H9 (cell line): ENCODE measurements at regions not wholly inside any gene's neighbourhood (a gene's known extent, or its start where the extent isn't known, plus 50 kb on each side); places are given as distances from the start of the nearest gene placed in this dataset.
A peak's percentile ranks its signal among the peaks of the same experiment; 100 is the strongest.

Source experiments
- DNase-seq: peaks from one replicate; pipeline ENCODE4 v3.0.0-alpha.2; 2017
- H2AFZ ChIP-seq: one replicate; pipeline ENCODE4 v1.6.1; 2013; ENCODE audit warnings: mild to moderate bottlenecking, low read length, control low read depth, moderate library complexity
- H2AK5ac ChIP-seq: 2 replicates; pipeline ENCODE4 v1.6.1; 2013; ENCODE audit warnings: low read length, control low read depth, mixed read lengths; ENCODE audit not compliant: insufficient read length
- H2BK120ac ChIP-seq: one replicate; pipeline ENCODE4 v1.6.1; 2013; ENCODE audit warnings: low read depth, mild to moderate bottlenecking, low read length, control low read depth, inconsistent platforms; ENCODE audit not compliant: poor library complexity, severe bottlenecking
- H2BK12ac ChIP-seq: 2 replicates; pipeline ENCODE4 v1.6.1; 2013; ENCODE audit warnings: low read length, control low read depth, mixed read lengths, low read depth; ENCODE audit not compliant: insufficient read length
- H2BK15ac ChIP-seq: 2 replicates; pipeline ENCODE4 v1.6.1; 2013; ENCODE audit warnings: low read depth, low read length, control low read depth
- H2BK20ac ChIP-seq: one replicate; pipeline ENCODE4 v1.6.1; 2013; ENCODE audit warnings: low read depth, mild to moderate bottlenecking, low read length, control low read depth, inconsistent platforms; ENCODE audit not compliant: poor library complexity, severe bottlenecking
- H2BK5ac ChIP-seq: 2 replicates; pipeline ENCODE4 v1.6.1; 2013; ENCODE audit warnings: low read length, control low read depth, mixed read lengths; ENCODE audit not compliant: insufficient read length
- H3K14ac ChIP-seq: 2 replicates; pipeline ENCODE4 v1.6.1; 2013; ENCODE audit warnings: low read length, control low read depth; ENCODE audit not compliant: insufficient read depth
- H3K18ac ChIP-seq: 2 replicates; pipeline ENCODE4 v1.6.1; 2013; ENCODE audit warnings: low read depth, mild to moderate bottlenecking, mixed read lengths, low read length, control low read depth; ENCODE audit not compliant: insufficient read length
- H3K23ac ChIP-seq: 2 replicates; pipeline ENCODE4 v1.6.1; 2013; ENCODE audit warnings: low read length, control low read depth, mixed read lengths, low read depth; ENCODE audit not compliant: insufficient read length
- H3K23me2 ChIP-seq: 2 replicates; pipeline ENCODE4 v1.6.1; 2013; ENCODE audit warnings: low read depth, mild to moderate bottlenecking, mixed read lengths, low read length, control low read depth; ENCODE audit not compliant: insufficient read length, poor library complexity, severe bottlenecking
- H3K27ac ChIP-seq: 2 replicates; pipeline ENCODE4 v1.5.1; 2013; ENCODE audit warnings: low read length, control low read depth, mixed read lengths, low read depth; ENCODE audit not compliant: insufficient read length
- H3K27me3 ChIP-seq: 2 replicates; pipeline ENCODE4 v1.6.1; 2013; ENCODE audit warnings: low read length, control low read depth, inconsistent platforms; ENCODE audit not compliant: insufficient read depth
- H3K4ac ChIP-seq: 2 replicates; pipeline ENCODE4 v1.6.1; 2013; ENCODE audit warnings: low read depth, mild to moderate bottlenecking, control low read depth, inconsistent platforms, low read length, moderate library complexity
- H3K4me1 ChIP-seq: 2 replicates; pipeline ENCODE4 v1.6.1; 2013; ENCODE audit warnings: low read length, control low read depth, inconsistent platforms; ENCODE audit not compliant: insufficient read depth
- H3K4me2 ChIP-seq: 2 replicates; pipeline ENCODE4 v1.6.1; 2013; ENCODE audit warnings: low read length, control low read depth, mixed read lengths; ENCODE audit not compliant: insufficient read length, insufficient read depth
- H3K56ac ChIP-seq: 2 replicates; pipeline ENCODE4 v1.6.1; 2013; ENCODE audit warnings: low read depth, mild to moderate bottlenecking, mixed read lengths, low read length, control low read depth; ENCODE audit not compliant: insufficient read length
- H3K79me1 ChIP-seq: 2 replicates; pipeline ENCODE4 v1.6.1; 2013; ENCODE audit warnings: low read depth, mild to moderate bottlenecking, moderate library complexity, low read length, control low read depth, inconsistent platforms; ENCODE audit not compliant: insufficient read depth, poor library complexity, severe bottlenecking
- H3K79me2 ChIP-seq: 2 replicates; pipeline ENCODE4 v1.6.1; 2013; ENCODE audit warnings: low read length, control low read depth, inconsistent platforms; ENCODE audit not compliant: insufficient read depth
- H3K9ac ChIP-seq: 2 replicates; pipeline ENCODE4 v1.6.1; 2013; ENCODE audit warnings: low read length, control low read depth, mixed read lengths; ENCODE audit not compliant: insufficient read length; ENCODE audit errors: extremely low read depth
- H3K9me3 ChIP-seq: one replicate; pipeline ENCODE4 v1.6.1; 2013; ENCODE audit warnings: low read depth, low read length, inconsistent platforms; ENCODE audit not compliant: control insufficient read depth
- H3T11ph ChIP-seq: one replicate; pipeline ENCODE4 v1.6.1; 2013; ENCODE audit warnings: mild to moderate bottlenecking, low read length, control low read depth, inconsistent platforms
- H4K20me1 ChIP-seq: one replicate; pipeline ENCODE4 v1.6.1; 2013; ENCODE audit not compliant: control insufficient read depth, insufficient read length, insufficient read depth
- H4K5ac ChIP-seq: 2 replicates; pipeline ENCODE4 v1.6.1; 2013; ENCODE audit warnings: low read depth, mild to moderate bottlenecking, mixed read lengths, low read length, control low read depth; ENCODE audit not compliant: insufficient read length
- H4K8ac ChIP-seq: replicated peaks from 2 replicates; pipeline ENCODE4 v1.6.1; 2013; ENCODE audit warnings: low read length, control low read depth, mixed read lengths, low read depth; ENCODE audit not compliant: insufficient read length
- H4K91ac ChIP-seq: 2 replicates; pipeline ENCODE4 v1.6.1; 2013; ENCODE audit warnings: low read depth, mild to moderate bottlenecking, moderate library complexity, mixed read lengths, low read length, control low read depth; ENCODE audit not compliant: insufficient read length
- H3K27ac Mint-ChIP-seq, 3 experiments: 2 replicates in 2 of 3; 3 replicates in 1 of 3; pipeline ENCODE4 v1.8.0; 2020 to 2021; ENCODE audit warnings: mixed read lengths in 3 of 3, mild to moderate bottlenecking in 1 of 3, moderate library complexity in 1 of 3
- H3K27me3 Mint-ChIP-seq: 2 replicates; pipeline ENCODE4 v1.8.0; 2021; ENCODE audit warnings: low read depth, mild to moderate bottlenecking, moderate library complexity, mixed read lengths
- H3K36me3 Mint-ChIP-seq, 3 experiments: 2 replicates in 2 of 3; 3 replicates in 1 of 3; pipeline ENCODE4 v1.8.0; 2020 to 2021; ENCODE audit warnings: low read depth in 3 of 3, mixed read lengths in 3 of 3; ENCODE audit not compliant: insufficient read depth in 1 of 3
- H3K4me1 Mint-ChIP-seq, 2 experiments: 2 replicates each; pipeline ENCODE4 v1.8.0; 2020; ENCODE audit warnings: mixed read lengths in 2 of 2
- H3K4me3 Mint-ChIP-seq, 2 experiments: 2 replicates in 1 of 2; 3 replicates in 1 of 2; pipeline ENCODE4 v1.8.0; 2020 to 2021; ENCODE audit warnings: mild to moderate bottlenecking in 2 of 2, mixed read lengths in 2 of 2, moderate library complexity in 1 of 2
- H3K9me3 Mint-ChIP-seq, 2 experiments: 2 replicates in 1 of 2; 3 replicates in 1 of 2; pipeline ENCODE4 v1.8.0; 2020; ENCODE audit warnings: mild to moderate bottlenecking in 2 of 2, mixed read lengths in 2 of 2, moderate library complexity in 1 of 2
- CTCF ChIP-seq: fragments of 200-600 bp; sonication (generic); conservative IDR thresholded peaks from 3 replicates; pipeline ENCODE4 v1.8.0; 2021; ENCODE audit warnings: antibody characterized with exemption, mild to moderate bottlenecking
- WGBS: extraction: QIAGEN DNeasy Blood & Tissue Kit; methylation state at CpG from one replicate; pipeline ENCODE4 v1.1.7; 2013; ENCODE audit warnings: missing lambda C conversion rate, low lambda C conversion rate, mixed read lengths; ENCODE audit not compliant: insufficient read length; ENCODE audit errors: extremely low coverage; 5-methylcytosine and 5-hydroxymethylcytosine counted together

GRCh38 chr9:85147046-85147640, 477.6 kb downstream of the NTRK2 start:
- H4K91ac ChIP-seq: no peak overlapping the region
- no peak overlapping the region for H4K8ac ChIP-seq
- no peaks in the 10 kb centered on the region for H3K9me3 ChIP-seq
- no peak overlapping the region for H2AK5ac ChIP-seq
- H4K20me1 ChIP-seq: no peaks in the 10 kb centered on the region
- H3K27me3 Mint-ChIP-seq: peaks cover 2% of the 10 kb centered on the region; the same call in 1 of the 2 replicates
- H3K4me3 Mint-ChIP-seq: no peak overlapping the region
- no peak overlapping the region for H2BK20ac ChIP-seq
- no peak overlapping the region for H3K18ac ChIP-seq
- no peaks in the 10 kb centered on the region; a peak in 1 of 5 replicates for H3K9me3 Mint-ChIP-seq
- H3K56ac ChIP-seq: no peak overlapping the region
- H3K4me1 ChIP-seq: no peaks in the 10 kb centered on the region; the same call in none of the 2 replicates
- no peak overlapping the region for H3K4me2 ChIP-seq
- H3K79me1 ChIP-seq: no peaks in the 10 kb centered on the region
- H3K27ac ChIP-seq: no peak overlapping the region
- no peak overlapping the region for H2BK12ac ChIP-seq
- no peaks in the 10 kb centered on the region for H3K27me3 ChIP-seq
- no peak overlapping the region for H3K4ac ChIP-seq
- TF ChIP-seq CTCF: no peak
- WGBS: no CpG with 5 or more reads among the region's 4 CpGs
- no peak overlapping the region for H4K5ac ChIP-seq
- no peak overlapping the region for H2BK15ac ChIP-seq
- no peak overlapping the region for H3K27ac Mint-ChIP-seq
- H3K4me1 Mint-ChIP-seq: peaks cover 7 to 14% of the 10 kb centered on the region in 2 experiments
- no peak for DNase-seq
- H2BK5ac ChIP-seq: no peak overlapping the region
- no peaks in the 10 kb centered on the region for H3K79me2 ChIP-seq
- no peaks in the 10 kb centered on the region for H3K23me2 ChIP-seq
- H2AFZ ChIP-seq: no peak overlapping the region
- peak overlapping the region; percentile 40 for H3K9ac ChIP-seq
- H3K23ac ChIP-seq: no peak overlapping the region
- no peak overlapping the region for H3T11ph ChIP-seq
- H3K36me3 Mint-ChIP-seq: no peaks in the 10 kb centered on the region; a peak in 1 of 7 replicates
- no peak overlapping the region for H2BK120ac ChIP-seq
- H3K14ac ChIP-seq: no peak overlapping the region
